ENCODE measurements at regions not wholly inside any gene's neighbourhood (a gene's known extent, or its start where the extent isn't known, plus 50 kb on each side); places are given as distances from the start of the nearest gene placed in this dataset.

DNA sequence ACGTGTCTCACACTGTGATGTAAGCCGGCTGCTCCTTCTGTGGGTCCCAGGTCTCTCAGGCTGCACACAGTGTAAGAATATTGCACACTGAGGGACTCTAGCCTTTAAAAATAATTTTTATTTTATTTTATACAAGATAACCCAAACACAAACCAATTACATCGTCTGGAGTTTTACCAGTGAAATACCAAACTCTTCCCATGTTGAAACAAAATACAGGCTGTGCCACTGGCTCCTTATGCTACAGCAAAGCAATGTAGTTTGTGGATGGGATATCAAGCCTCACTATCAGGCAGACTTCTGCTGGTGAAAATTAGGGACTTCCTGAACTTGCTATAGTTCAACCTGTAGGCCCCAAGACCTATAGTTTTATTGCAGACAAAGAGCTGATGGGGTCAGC lies 311.3 kb upstream of the SLCO3A1 start:
- Mint-ChIP-seq H3K4me3 (no peak overlapping the region), H3K27me3 (ENCODE audit: low read depth, poor library complexity) (peaks cover 4% of the 10 kb centered on the region), H3K4me1 (peaks cover 36% of the 10 kb centered on the region), H3K27ac (no peak overlapping the region), H3K9me3 (no peaks in the 10 kb centered on the region), H3K36me3 (ENCODE audit: low read depth) (no peaks in the 10 kb centered on the region)
- TF ChIP-seq, protein P1, sequence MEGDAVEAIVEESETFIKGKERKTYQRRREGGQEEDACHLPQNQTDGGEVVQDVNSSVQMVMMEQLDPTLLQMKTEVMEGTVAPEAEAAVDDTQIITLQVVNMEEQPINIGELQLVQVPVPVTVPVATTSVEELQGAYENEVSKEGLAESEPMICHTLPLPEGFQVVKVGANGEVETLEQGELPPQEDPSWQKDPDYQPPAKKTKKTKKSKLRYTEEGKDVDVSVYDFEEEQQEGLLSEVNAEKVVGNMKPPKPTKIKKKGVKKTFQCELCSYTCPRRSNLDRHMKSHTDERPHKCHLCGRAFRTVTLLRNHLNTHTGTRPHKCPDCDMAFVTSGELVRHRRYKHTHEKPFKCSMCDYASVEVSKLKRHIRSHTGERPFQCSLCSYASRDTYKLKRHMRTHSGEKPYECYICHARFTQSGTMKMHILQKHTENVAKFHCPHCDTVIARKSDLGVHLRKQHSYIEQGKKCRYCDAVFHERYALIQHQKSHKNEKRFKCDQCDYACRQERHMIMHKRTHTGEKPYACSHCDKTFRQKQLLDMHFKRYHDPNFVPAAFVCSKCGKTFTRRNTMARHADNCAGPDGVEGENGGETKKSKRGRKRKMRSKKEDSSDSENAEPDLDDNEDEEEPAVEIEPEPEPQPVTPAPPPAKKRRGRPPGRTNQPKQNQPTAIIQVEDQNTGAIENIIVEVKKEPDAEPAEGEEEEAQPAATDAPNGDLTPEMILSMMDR (IDR thresholded peaks at IDR 0.05) = no peak
- no peak for DNase-seq

DNA sequence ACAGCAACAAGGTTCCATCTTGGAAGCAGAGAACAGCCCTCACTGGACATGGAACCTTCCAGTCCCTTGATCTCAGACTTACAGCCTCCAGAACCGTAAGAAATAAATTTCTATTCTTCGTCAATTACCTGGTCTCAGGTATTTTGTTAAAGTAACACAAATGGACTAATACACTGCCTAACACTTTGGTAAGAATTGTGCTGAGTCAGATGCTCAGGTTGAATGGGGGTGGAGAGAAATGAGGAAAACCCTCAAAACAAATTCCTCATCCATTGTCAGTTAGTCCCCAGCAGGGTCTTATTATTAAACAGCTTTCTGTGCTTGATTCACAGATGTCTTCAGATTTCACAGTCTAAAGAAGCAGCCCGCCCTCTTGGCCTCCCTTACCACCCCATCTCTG lies 306.2 kb upstream of the SLCO3A1 start:
- no peaks in the 10 kb centered on the region for H3K9me3 Mint-ChIP-seq
- H3K4me3 Mint-ChIP-seq = no peak overlapping the region
- peaks cover 6% of the 10 kb centered on the region for H3K4me1 Mint-ChIP-seq
- no peak overlapping the region for H3K27ac Mint-ChIP-seq
- TF ChIP-seq, protein P1 (IDR thresholded peaks at IDR 0.05) = no peak
- H3K36me3 Mint-ChIP-seq (ENCODE audit: low read depth) = no peaks in the 10 kb centered on the region
- DNase-seq = no peak
- H3K27me3 Mint-ChIP-seq (ENCODE audit: low read depth, poor library complexity) = peaks cover 4% of the 10 kb centered on the region

DNA sequence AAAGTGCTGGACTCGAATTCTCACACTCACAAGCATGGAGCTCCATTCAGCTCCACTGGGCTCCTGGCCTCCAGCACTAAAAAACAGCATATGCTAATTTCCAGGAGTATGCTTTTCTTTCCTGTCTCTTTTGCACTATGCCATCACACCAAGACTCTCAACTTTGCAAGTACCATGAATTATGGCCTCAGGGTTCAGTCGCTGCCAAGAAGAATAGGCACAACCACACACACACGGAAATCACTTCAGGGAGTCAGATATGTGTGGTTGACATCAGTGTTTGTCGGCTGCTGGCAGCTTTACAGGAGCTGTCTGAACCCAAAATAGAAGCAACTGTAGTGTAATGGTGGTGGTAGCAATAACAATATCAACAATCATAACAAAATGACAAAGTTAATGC lies 305.0 kb upstream of the SLCO3A1 start:
- H3K9me3 Mint-ChIP-seq = no peaks in the 10 kb centered on the region
- H3K36me3 Mint-ChIP-seq (ENCODE audit: low read depth) = no peaks in the 10 kb centered on the region
- H3K4me1 Mint-ChIP-seq = peaks cover 16% of the 10 kb centered on the region
- TF ChIP-seq, protein P1 (IDR thresholded peaks at IDR 0.05) = no peak
- H3K27ac Mint-ChIP-seq = no peak overlapping the region
- H3K27me3 Mint-ChIP-seq (ENCODE audit: low read depth, poor library complexity) = peaks cover 4% of the 10 kb centered on the region
- H3K4me3 Mint-ChIP-seq = no peak overlapping the region
- no peak for DNase-seq

DNA sequence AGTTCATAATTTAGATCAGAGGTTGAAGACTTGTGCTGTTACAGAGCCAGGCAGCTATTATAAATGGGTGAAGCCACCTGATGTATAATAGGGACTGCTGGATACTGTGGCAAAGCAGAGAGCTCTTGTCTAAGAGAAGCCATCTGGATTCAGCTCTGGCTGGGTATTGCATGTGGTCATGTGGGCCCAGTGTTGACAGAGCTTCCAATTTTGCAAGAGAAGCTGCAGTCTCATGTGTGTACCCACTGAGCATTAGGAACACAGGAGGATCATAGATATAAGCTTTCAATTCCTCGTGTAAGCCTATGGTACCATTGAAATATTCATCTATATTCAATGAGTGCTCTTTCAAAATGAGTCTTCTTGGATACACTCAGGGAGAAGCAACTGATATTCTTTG lies 303.9 kb upstream of the SLCO3A1 start:
- peaks cover 21% of the 10 kb centered on the region for H3K4me1 Mint-ChIP-seq
- no peak overlapping the region for H3K4me3 Mint-ChIP-seq
- no peak for DNase-seq
- H3K36me3 Mint-ChIP-seq (ENCODE audit: low read depth) = no peaks in the 10 kb centered on the region
- TF ChIP-seq, protein P1 (IDR thresholded peaks at IDR 0.05) = no peak
- H3K9me3 Mint-ChIP-seq = no peaks in the 10 kb centered on the region
- no peak overlapping the region for H3K27ac Mint-ChIP-seq
- H3K27me3 Mint-ChIP-seq (ENCODE audit: low read depth, poor library complexity) = peaks cover 4% of the 10 kb centered on the region

DNA sequence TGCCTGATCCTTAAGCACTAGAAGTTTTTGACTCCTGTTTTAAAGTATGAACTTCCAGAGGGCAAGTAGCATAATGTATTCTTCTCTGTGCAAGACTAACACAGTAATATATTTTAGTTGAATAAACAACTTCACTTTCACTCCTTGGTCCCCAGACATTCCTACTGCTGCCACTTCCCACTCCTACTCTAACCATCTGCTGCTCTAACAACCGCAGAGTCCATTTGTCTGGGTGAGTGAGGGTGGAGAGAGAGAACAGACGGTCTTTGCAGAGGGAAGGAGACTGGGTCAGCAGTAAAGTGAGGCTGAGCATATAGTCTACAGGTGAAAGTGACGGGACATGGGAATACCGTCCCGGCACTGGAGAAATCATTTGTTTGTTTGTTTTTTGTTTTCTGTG lies 301.0 kb upstream of the SLCO3A1 start:
- Mint-ChIP-seq H3K27ac (no peak overlapping the region), H3K27me3 (ENCODE audit: low read depth, poor library complexity) (no peaks in the 10 kb centered on the region)
- TF ChIP-seq, protein P1 (IDR thresholded peaks at IDR 0.05) = no peak

DNA sequence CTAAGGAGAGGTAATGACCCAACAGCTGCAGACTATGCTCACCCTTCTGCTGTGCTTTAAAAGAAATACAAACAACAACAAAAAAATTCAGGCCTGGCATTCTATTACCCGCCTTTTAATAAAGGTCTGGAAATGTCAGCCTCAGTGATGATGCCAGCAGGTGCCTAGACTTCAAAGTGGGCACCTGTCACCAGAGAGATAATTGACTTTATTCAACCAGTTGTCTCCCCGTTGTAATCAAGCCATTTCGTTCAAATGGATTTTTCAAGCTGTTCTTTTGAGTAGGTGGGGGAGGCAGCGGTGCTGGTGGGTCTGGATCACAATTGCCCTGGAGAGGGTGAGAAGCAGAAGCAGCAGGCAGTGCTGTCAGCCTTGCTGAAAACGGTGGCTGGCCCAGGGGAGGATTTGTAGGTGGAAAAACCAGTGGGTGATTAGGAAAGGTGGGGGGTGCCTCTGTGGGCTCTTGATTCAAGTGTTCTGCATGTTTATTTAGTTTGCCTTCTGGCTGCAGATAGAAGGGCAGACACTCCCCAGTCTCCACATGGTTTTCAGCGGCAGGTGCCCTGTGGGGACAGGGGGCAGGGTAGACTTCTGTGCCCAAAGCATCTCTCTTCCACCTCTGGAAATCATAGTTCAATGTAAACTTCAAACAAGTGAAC lies 300.2 kb upstream of the SLCO3A1 start:
- H3K4me1 Mint-ChIP-seq = peaks cover 21% of the 10 kb centered on the region
- H3K4me3 Mint-ChIP-seq = no peak overlapping the region
- no peaks in the 10 kb centered on the region for H3K27me3 Mint-ChIP-seq (ENCODE audit: low read depth, poor library complexity)
- TF ChIP-seq, protein P1 (IDR thresholded peaks at IDR 0.05) = no peak
- DNase-seq = no peak
- H3K36me3 Mint-ChIP-seq (ENCODE audit: low read depth) = no peaks in the 10 kb centered on the region
- H3K9me3 Mint-ChIP-seq = no peaks in the 10 kb centered on the region
- no peak overlapping the region for H3K27ac Mint-ChIP-seq

More for the DNA sequence above, 301.0 kb upstream of the SLCO3A1 start:
- no peak overlapping the region for H3K4me3 Mint-ChIP-seq
- no peaks in the 10 kb centered on the region for H3K9me3 Mint-ChIP-seq
- H3K36me3 Mint-ChIP-seq (ENCODE audit: low read depth) = no peaks in the 10 kb centered on the region
- H3K4me1 Mint-ChIP-seq = peaks cover 21% of the 10 kb centered on the region
- no peak for DNase-seq
